ENCODE measurements at regions not wholly inside any gene's neighbourhood (a gene's known extent, or its start where the extent isn't known, plus 50 kb on each side); places are given as distances from the start of the nearest gene placed in this dataset.

GRCh38 chr2:15797231-15797938 lies 143.0 kb upstream of the MYCN start:
- no peaks in the 10 kb centered on the region for H3K36me3 ChIP-seq (ENCODE audit: control insufficient read depth in 3 of 3, insufficient read depth in 3 of 3, low read length in 3 of 3)
- H3K4me1 ChIP-seq (ENCODE audit: control insufficient read depth in 3 of 3, insufficient read depth in 3 of 3, low read length in 3 of 3) = peaks cover 0 to 7% (median 5%) of the 10 kb centered on the region in 3 donors
- no peak overlapping the region for H3K27ac ChIP-seq (ENCODE audit: low read depth, low read length)
- no peak overlapping the region for H3K9ac ChIP-seq (ENCODE audit: low read depth in 1 of 3, low read length in 3 of 3)
- peaks cover 2 to 12% (median 11%) of the 10 kb centered on the region in 3 donors for H3K27me3 ChIP-seq (ENCODE audit: control insufficient read depth in 3 of 3, insufficient read depth in 3 of 3, low read length in 3 of 3)
- no peak overlapping the region for H3K4me3 ChIP-seq (ENCODE audit: low read length in 3 of 3)
- no peaks in the 10 kb centered on the region for H3K9me3 ChIP-seq (ENCODE audit: control insufficient read depth in 3 of 3, low read length in 3 of 3)

- no peaks in the 10 kb centered on the region for H3K9me3 ChIP-seq (ENCODE audit: control insufficient read depth in 3 of 3, low read length in 3 of 3)
- no peak overlapping the region for H3K4me3 ChIP-seq (ENCODE audit: low read length in 3 of 3)
- no peaks in the 10 kb centered on the region for H3K36me3 ChIP-seq (ENCODE audit: control insufficient read depth in 3 of 3, insufficient read depth in 3 of 3, low read length in 3 of 3)
- peaks cover 0 to 7% (median 5%) of the 10 kb centered on the region in 3 donors for H3K4me1 ChIP-seq (ENCODE audit: control insufficient read depth in 3 of 3, insufficient read depth in 3 of 3, low read length in 3 of 3)
- peaks cover 2 to 12% (median 11%) of the 10 kb centered on the region in 3 donors for H3K27me3 ChIP-seq (ENCODE audit: control insufficient read depth in 3 of 3, insufficient read depth in 3 of 3, low read length in 3 of 3)
- H3K27ac ChIP-seq (ENCODE audit: low read depth, low read length) = no peak overlapping the region
- H3K9ac ChIP-seq (ENCODE audit: low read depth in 1 of 3, low read length in 3 of 3) = no peak overlapping the region
Observed at GRCh38 chr2:15797939-15798281, 142.4 kb upstream of the MYCN start.

GRCh38 chr2:15798701-15799431 lies 141.5 kb upstream of the MYCN start:
- Histone ChIP-seq H3K27ac (ENCODE audit: low read depth, low read length) (no peak overlapping the region), H3K4me1 (ENCODE audit: control insufficient read depth in 3 of 3, insufficient read depth in 3 of 3, low read length in 3 of 3) (peaks cover 0 to 7% (median 5%) of the 10 kb centered on the region in 3 donors), H3K9ac (ENCODE audit: low read depth in 1 of 3, low read length in 3 of 3) (no peak overlapping the region), H3K27me3 (ENCODE audit: control insufficient read depth in 3 of 3, insufficient read depth in 3 of 3, low read length in 3 of 3) (peaks cover 2 to 12% (median 11%) of the 10 kb centered on the region in 3 donors), H3K36me3 (ENCODE audit: control insufficient read depth in 3 of 3, insufficient read depth in 3 of 3, low read length in 3 of 3) (no peaks in the 10 kb centered on the region), H3K4me3 (ENCODE audit: low read length in 3 of 3) (no peak overlapping the region), H3K9me3 (ENCODE audit: control insufficient read depth in 3 of 3, low read length in 3 of 3) (no peaks in the 10 kb centered on the region)

- H3K9ac ChIP-seq (ENCODE audit: low read depth in 1 of 3, low read length in 3 of 3) = no peak overlapping the region
- H3K27ac ChIP-seq (ENCODE audit: low read depth, low read length) = no peak overlapping the region
- peaks cover 2 to 12% (median 11%) of the 10 kb centered on the region in 3 donors for H3K27me3 ChIP-seq (ENCODE audit: control insufficient read depth in 3 of 3, insufficient read depth in 3 of 3, low read length in 3 of 3)
- peaks cover 0 to 7% (median 5%) of the 10 kb centered on the region in 3 donors for H3K4me1 ChIP-seq (ENCODE audit: control insufficient read depth in 3 of 3, insufficient read depth in 3 of 3, low read length in 3 of 3)
- H3K9me3 ChIP-seq (ENCODE audit: control insufficient read depth in 3 of 3, low read length in 3 of 3) = no peaks in the 10 kb centered on the region
- H3K4me3 ChIP-seq (ENCODE audit: low read length in 3 of 3) = no peak overlapping the region
- H3K36me3 ChIP-seq (ENCODE audit: control insufficient read depth in 3 of 3, insufficient read depth in 3 of 3, low read length in 3 of 3) = no peaks in the 10 kb centered on the region
Observed at GRCh38 chr2:15799432-15799827, 140.9 kb upstream of the MYCN start.

DNA sequence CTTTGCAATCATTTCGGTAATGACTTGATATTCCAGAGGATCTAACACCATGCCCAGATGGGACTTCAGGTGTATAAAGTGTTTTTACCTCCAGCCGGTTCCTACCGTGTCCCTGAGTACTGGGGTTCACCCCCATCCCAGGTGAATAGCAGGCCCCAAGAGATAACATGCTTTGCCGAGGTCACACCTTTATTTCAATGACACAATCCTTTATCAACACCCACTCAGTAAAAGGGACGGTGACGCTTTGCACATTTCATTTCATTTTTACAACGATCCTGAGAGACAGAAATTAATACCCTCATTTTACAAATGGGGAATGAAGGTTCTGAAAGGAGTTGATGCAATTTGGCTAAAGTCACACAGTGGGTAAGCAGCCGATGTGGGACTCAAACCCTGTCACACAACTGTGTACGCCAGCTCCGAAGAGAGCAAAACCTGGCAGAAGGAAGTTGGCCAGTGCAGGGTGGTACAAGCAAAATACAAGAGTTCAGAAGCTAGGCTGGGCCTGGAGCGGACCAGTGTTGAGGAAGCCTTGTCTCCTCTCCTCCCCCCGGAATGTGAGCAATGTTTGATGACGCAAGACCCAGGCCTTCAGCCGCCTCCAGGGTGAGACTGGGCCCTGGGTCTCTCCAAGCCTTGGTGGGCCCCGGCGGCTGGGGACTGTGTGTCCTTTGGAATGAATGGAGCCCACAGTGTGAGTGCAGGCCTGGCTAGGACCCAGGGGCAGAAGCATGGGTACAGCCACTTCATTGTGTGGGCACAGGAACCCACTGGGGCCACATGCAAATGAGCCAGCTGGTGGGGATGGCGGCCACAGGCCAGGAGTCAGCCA lies 139.6 kb upstream of the MYCN start:
- Histone ChIP-seq H3K36me3 (ENCODE audit: control insufficient read depth in 3 of 3, insufficient read depth in 3 of 3, low read length in 3 of 3) (no peaks in the 10 kb centered on the region), H3K4me3 (ENCODE audit: low read length in 3 of 3) (no peak overlapping the region), H3K9ac (ENCODE audit: low read depth in 1 of 3, low read length in 3 of 3) (no peak overlapping the region), H3K4me1 (ENCODE audit: control insufficient read depth in 3 of 3, insufficient read depth in 3 of 3, low read length in 3 of 3) (peaks cover 0 to 4% (median under 1%) of the 10 kb centered on the region in 3 donors), H3K27ac (ENCODE audit: low read depth, low read length) (no peak overlapping the region), H3K9me3 (ENCODE audit: control insufficient read depth in 3 of 3, low read length in 3 of 3) (no peaks in the 10 kb centered on the region), H3K27me3 (ENCODE audit: control insufficient read depth in 3 of 3, insufficient read depth in 3 of 3, low read length in 3 of 3) (peaks cover 0 to 7% (median 4%) of the 10 kb centered on the region in 3 donors)

DNA sequence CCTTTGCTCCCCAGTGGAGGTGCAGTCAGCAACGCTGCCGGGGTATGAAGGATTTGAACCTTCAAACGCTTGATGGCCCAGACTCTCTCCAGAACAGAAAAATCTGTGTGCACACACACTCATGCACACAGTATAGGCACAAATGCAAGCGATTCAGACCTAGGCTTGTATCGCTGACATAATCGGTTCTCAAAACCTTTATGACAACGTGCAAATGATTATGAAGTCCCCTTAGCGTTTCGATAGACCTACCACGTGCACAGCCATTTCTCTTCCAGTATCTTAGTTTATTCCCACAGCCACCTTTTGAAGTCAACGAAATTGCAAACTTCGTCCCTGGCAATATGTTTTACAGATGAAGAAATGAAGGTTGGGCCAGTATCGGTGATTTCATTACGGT lies 138.9 kb upstream of the MYCN start:
- Histone ChIP-seq H3K9ac (ENCODE audit: low read depth in 1 of 3, low read length in 3 of 3) (no peak overlapping the region), H3K4me3 (ENCODE audit: low read length in 3 of 3) (no peak overlapping the region), H3K4me1 (ENCODE audit: control insufficient read depth in 3 of 3, insufficient read depth in 3 of 3, low read length in 3 of 3) (no peaks in the 10 kb centered on the region), H3K27ac (ENCODE audit: low read depth, low read length) (no peak overlapping the region), H3K9me3 (ENCODE audit: control insufficient read depth in 3 of 3, low read length in 3 of 3) (no peaks in the 10 kb centered on the region), H3K27me3 (ENCODE audit: control insufficient read depth in 3 of 3, insufficient read depth in 3 of 3, low read length in 3 of 3) (peaks cover 0 to 4% (median 0%) of the 10 kb centered on the region in 3 donors), H3K36me3 (ENCODE audit: control insufficient read depth in 3 of 3, insufficient read depth in 3 of 3, low read length in 3 of 3) (no peaks in the 10 kb centered on the region)

GRCh38 chr2:15801904-15802303 lies 138.4 kb upstream of the MYCN start:
- H3K36me3 ChIP-seq (ENCODE audit: control insufficient read depth in 3 of 3, insufficient read depth in 3 of 3, low read length in 3 of 3) = no peaks in the 10 kb centered on the region
- peaks cover 0 to 3% (median 0%) of the 10 kb centered on the region in 3 donors for H3K27me3 ChIP-seq (ENCODE audit: control insufficient read depth in 3 of 3, insufficient read depth in 3 of 3, low read length in 3 of 3)
- H3K9me3 ChIP-seq (ENCODE audit: control insufficient read depth in 3 of 3, low read length in 3 of 3) = no peaks in the 10 kb centered on the region
- H3K27ac ChIP-seq (ENCODE audit: low read depth, low read length) = no peak overlapping the region
- no peaks in the 10 kb centered on the region for H3K4me1 ChIP-seq (ENCODE audit: control insufficient read depth in 3 of 3, insufficient read depth in 3 of 3, low read length in 3 of 3)
- no peak overlapping the region for H3K9ac ChIP-seq (ENCODE audit: low read depth in 1 of 3, low read length in 3 of 3)
- no peak overlapping the region for H3K4me3 ChIP-seq (ENCODE audit: low read length in 3 of 3)

GRCh38 chr2:15802657-15803542 lies 137.4 kb upstream of the MYCN start:
- Histone ChIP-seq H3K9me3 (ENCODE audit: control insufficient read depth in 3 of 3, low read length in 3 of 3) (no peaks in the 10 kb centered on the region), H3K4me1 (ENCODE audit: control insufficient read depth in 3 of 3, insufficient read depth in 3 of 3, low read length in 3 of 3) (no peaks in the 10 kb centered on the region), H3K27me3 (ENCODE audit: control insufficient read depth in 3 of 3, insufficient read depth in 3 of 3, low read length in 3 of 3) (no peaks in the 10 kb centered on the region), H3K4me3 (ENCODE audit: low read length in 3 of 3) (no peak overlapping the region), H3K36me3 (ENCODE audit: control insufficient read depth in 3 of 3, insufficient read depth in 3 of 3, low read length in 3 of 3) (no peaks in the 10 kb centered on the region), H3K9ac (ENCODE audit: low read depth in 1 of 3, low read length in 3 of 3) (no peak overlapping the region), H3K27ac (ENCODE audit: low read depth, low read length) (no peak overlapping the region)

DNA sequence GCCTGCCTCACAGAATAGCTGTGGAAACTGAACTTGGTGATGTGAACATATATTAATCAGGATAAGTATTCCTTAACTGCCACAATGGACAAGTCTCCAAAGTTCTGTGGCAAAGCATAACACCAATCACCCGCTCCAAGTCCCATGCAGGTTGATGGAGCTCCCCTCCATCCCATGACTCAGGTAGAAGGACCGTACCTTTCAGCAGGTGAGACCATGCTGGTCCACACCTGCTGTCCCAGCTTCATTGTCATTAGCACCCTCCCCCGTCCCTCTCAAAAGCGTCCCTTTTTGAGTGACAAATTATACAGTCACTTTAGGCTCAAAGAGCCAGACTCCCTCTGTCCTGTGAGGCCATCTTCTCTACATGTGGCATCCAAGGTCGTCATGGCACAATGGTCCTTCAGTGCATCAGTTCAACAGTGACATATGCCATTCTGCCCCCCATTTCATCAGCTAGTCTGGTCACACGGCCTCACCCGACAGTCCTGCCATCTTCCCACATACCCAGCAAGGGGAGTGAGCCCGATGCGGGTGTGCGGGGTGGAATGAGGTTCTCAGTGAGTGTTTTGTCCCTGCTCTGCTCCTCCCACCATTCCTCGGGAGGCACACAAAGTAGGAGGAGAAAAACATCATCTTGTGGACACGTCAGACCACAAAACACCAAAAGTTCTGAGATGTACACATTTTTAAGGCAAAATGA lies 136.7 kb upstream of the MYCN start:
- Histone ChIP-seq H3K27me3 (ENCODE audit: control insufficient read depth in 3 of 3, insufficient read depth in 3 of 3, low read length in 3 of 3) (no peaks in the 10 kb centered on the region), H3K9me3 (ENCODE audit: control insufficient read depth in 3 of 3, low read length in 3 of 3) (no peaks in the 10 kb centered on the region), H3K36me3 (ENCODE audit: control insufficient read depth in 3 of 3, insufficient read depth in 3 of 3, low read length in 3 of 3) (no peaks in the 10 kb centered on the region), H3K4me3 (ENCODE audit: low read length in 3 of 3) (no peak overlapping the region), H3K4me1 (ENCODE audit: control insufficient read depth in 3 of 3, insufficient read depth in 3 of 3, low read length in 3 of 3) (no peaks in the 10 kb centered on the region), H3K9ac (ENCODE audit: low read depth in 1 of 3, low read length in 3 of 3) (no peak overlapping the region), H3K27ac (ENCODE audit: low read depth, low read length) (no peak overlapping the region)
